ENCODE measurements at regions not wholly inside any gene's neighbourhood (a gene's known extent, or its start where the extent isn't known, plus 50 kb on each side); places are given as distances from the start of the nearest gene placed in this dataset.

GRCh38 chr3:81898336-81898735 is 136.9 kb upstream of the GBE1 start:
- Histone ChIP-seq H2AFZ (no peak overlapping the region), H3K4me2 (no peak overlapping the region), H4K20me1 (replicated peaks; ENCODE audit: insufficient read depth) (no peaks in the 10 kb centered on the region), H3F3A (replicated peaks; ENCODE audit: low read depth) (no peaks in the 10 kb centered on the region), H3K79me2 (replicated peaks; ENCODE audit: insufficient read depth) (no peaks in the 10 kb centered on the region), H3K27me3 (ENCODE audit: insufficient read depth) (no peaks in the 10 kb centered on the region), H3K4me3 (no peak overlapping the region), H3K36me3 (ENCODE audit: insufficient read depth) (no peaks in the 10 kb centered on the region), H3K4me1 (ENCODE audit: insufficient read depth) (no peaks in the 10 kb centered on the region), H3K27ac (ENCODE audit: low read depth) (no peak overlapping the region), H3K9me2 (ENCODE audit: insufficient read depth) (peaks cover 8% of the 10 kb centered on the region; the same call in 1 of the 2 replicates)
- ATAC-seq (no peak), DNase-seq (ENCODE audit: low spot score) (no peak)
- H3K9me3 Mint-ChIP-seq = no peaks in the 10 kb centered on the region
- no peak overlapping the region for H3K27ac Mint-ChIP-seq
- H3K4me1 Mint-ChIP-seq = peaks cover 9% of the 10 kb centered on the region; the same call in 2 of the 3 replicates
- H3K4me3 Mint-ChIP-seq = no peak overlapping the region
- TF ChIP-seq ZNF462 (CRISPR knock-in tag; IDR thresholded peaks at IDR 0.05) = no peak
- TF ChIP-seq ZNF114 (CRISPR knock-in tag; IDR thresholded peaks at IDR 0.05) = no peak
- TF ChIP-seq POLR2AphosphoS5 (IDR thresholded peaks at IDR 0.05; ENCODE audit: low read depth) = no peak
- no peak for TF ChIP-seq ETS1 (IDR thresholded peaks at IDR 0.05)
- TF ChIP-seq ZNF331 (CRISPR knock-in tag; IDR thresholded peaks at IDR 0.05; ENCODE audit: low read depth) = no peak
- TF ChIP-seq EZH2phosphoT487 (IDR thresholded peaks at IDR 0.05; ENCODE audit: unreplicated experiment) = no peak
- TF ChIP-seq REST (IDR thresholded peaks at IDR 0.05; ENCODE audit: unreplicated experiment) = no peak
- no peak for TF ChIP-seq EZH2 (IDR thresholded peaks at IDR 0.05; ENCODE audit: low read depth, unreplicated experiment)
- no peak for TF ChIP-seq JUNB (IDR thresholded peaks at IDR 0.05; ENCODE audit: unreplicated experiment)
- no peak for TF ChIP-seq CREB1 (CRISPR knock-in tag; IDR thresholded peaks at IDR 0.05; ENCODE audit: low read depth)
- TF ChIP-seq CTCF (conservative IDR thresholded peaks at IDR 0.05; ENCODE audit: low read depth in 2 of 2) = no peak
- no peak for TF ChIP-seq NANOG (IDR thresholded peaks at IDR 0.05; ENCODE audit: borderline replicate concordance)
- no peak for TF ChIP-seq STAT1 (IDR thresholded peaks at IDR 0.05; ENCODE audit: unreplicated experiment)
- no peaks in the 10 kb centered on the region; the same call in 2 of the 3 replicates for H3K36me3 Mint-ChIP-seq (ENCODE audit: low read depth)
- H3K27me3 Mint-ChIP-seq (ENCODE audit: insufficient read depth, low read depth, poor library complexity) = peaks cover 2% of the 10 kb centered on the region
